HuH-7 (cell line): ENCODE measurements at regions not wholly inside any gene's neighbourhood (a gene's known extent, or its start where the extent isn't known, plus 50 kb on each side); places are given as distances from the start of the nearest gene placed in this dataset.
A peak's percentile ranks its signal among the peaks of the same experiment; 100 is the strongest.

Experiments
- DNase-seq: peaks from one replicate; pipeline ENCODE4 v3.0.0; 2011; ENCODE audit warnings: low spot score

- no peak for DNase-seq
Observed at GRCh38 chrX:46447384-46447783, 97.8 kb downstream of the ZNF674 start.

- DNase-seq, result peak; percentile 79
Observed at GRCh38 chrX:46446727-46447378, 98.4 kb downstream of the ZNF674 start.

- no peak for DNase-seq
Observed at GRCh38 chrX:46444011-46444410, 101.2 kb downstream of the ZNF674 start.

- no peak for DNase-seq
Observed at GRCh38 chrX:46436744-46437143, 108.5 kb downstream of the ZNF674 start.

GRCh38 chrX:46433892-46434291 is 111.3 kb downstream of the ZNF674 start:
- DNase-seq, result no peak

GRCh38 chrX:46408553-46409407 is 136.4 kb downstream of the ZNF674 start:
- DNase-seq, result peak; percentile 22

GRCh38 chrX:46407753-46408130 is 137.5 kb downstream of the ZNF674 start:
- no peak for DNase-seq

GRCh38 chrX:46407036-46407752 is 138.0 kb downstream of the ZNF674 start:
- no peak for DNase-seq

- DNase-seq, result no peak
Observed at GRCh38 chrX:46404774-46405173, 140.4 kb downstream of the ZNF674 start.

GRCh38 chrX:46400530-46401443 is 144.4 kb downstream of the ZNF674 start:
- DNase-seq, result no peak

GRCh38 chrX:46398874-46399273 is 146.3 kb downstream of the ZNF674 start:
- DNase-seq, result no peak

- DNase-seq, result no peak
Observed at GRCh38 chrX:46398126-46398525, 147.1 kb downstream of the ZNF674 start.

GRCh38 chrX:46386511-46386910 is 158.7 kb downstream of the ZNF674 start:
- DNase-seq, result no peak

- no peak for DNase-seq
Observed at GRCh38 chrX:46383006-46383405, 162.2 kb downstream of the ZNF674 start.

GRCh38 chrX:46382595-46382994 is 162.6 kb downstream of the ZNF674 start:
- no peak for DNase-seq

GRCh38 chrX:46381630-46382029 is 163.6 kb downstream of the ZNF674 start:
- DNase-seq, result no peak

GRCh38 chrX:46380148-46380752 is 165.0 kb downstream of the ZNF674 start:
- DNase-seq, result no peak

- DNase-seq, result no peak
Observed at GRCh38 chrX:46376246-46376885, 168.9 kb downstream of the ZNF674 start.

- no peak for DNase-seq
Observed at GRCh38 chrX:46375831-46376230, 169.4 kb downstream of the ZNF674 start.

GRCh38 chrX:46374371-46374770 is 170.8 kb downstream of the ZNF674 start:
- no peak for DNase-seq

- no peak for DNase-seq
Observed at GRCh38 chrX:46367491-46367890, 177.7 kb downstream of the ZNF674 start.
